ENCODE measurements at regions not wholly inside any gene's neighbourhood (a gene's known extent, or its start where the extent isn't known, plus 50 kb on each side); places are given as distances from the start of the nearest gene placed in this dataset.

GRCh38 chr4:60215906-60216305, 984.2 kb upstream of the ADGRL3 start:
- no peak for DNase-seq

GRCh38 chr4:60216752-60217151, 983.4 kb upstream of the ADGRL3 start:
- no peak for DNase-seq

GRCh38 chr4:60221866-60222265, 978.3 kb upstream of the ADGRL3 start:
- DNase-seq = no peak

GRCh38 chr4:60223208-60223923, 976.8 kb upstream of the ADGRL3 start:
- no peak for DNase-seq

- no peak for DNase-seq
Observed at GRCh38 chr4:60241866-60242265, 958.3 kb upstream of the ADGRL3 start.

GRCh38 chr4:60249784-60250183, 950.3 kb upstream of the ADGRL3 start:
- DNase-seq = no peak

- no peak for DNase-seq
Observed at GRCh38 chr4:60250657-60251056, 949.5 kb upstream of the ADGRL3 start.

GRCh38 chr4:60259781-60260180, 940.3 kb upstream of the ADGRL3 start:
- no peak for DNase-seq

- no peak for DNase-seq
Observed at GRCh38 chr4:60266505-60266904, 933.6 kb upstream of the ADGRL3 start.

GRCh38 chr4:60296386-60296785, 903.7 kb upstream of the ADGRL3 start:
- DNase-seq = no peak

GRCh38 chr4:60313611-60314178, 886.4 kb upstream of the ADGRL3 start:
- no peak for DNase-seq

GRCh38 chr4:60314416-60314815, 885.7 kb upstream of the ADGRL3 start:
- DNase-seq = no peak

GRCh38 chr4:60315586-60315985, 884.5 kb upstream of the ADGRL3 start:
- no peak for DNase-seq

GRCh38 chr4:60326735-60327134, 873.4 kb upstream of the ADGRL3 start:
- DNase-seq = no peak

- DNase-seq = no peak
Observed at GRCh38 chr4:60327651-60328050, 872.5 kb upstream of the ADGRL3 start.

- no peak for DNase-seq
Observed at GRCh38 chr4:60344908-60345307, 855.2 kb upstream of the ADGRL3 start.

- DNase-seq = no peak
Observed at GRCh38 chr4:60345392-60345791, 854.7 kb upstream of the ADGRL3 start.

- DNase-seq = no peak
Observed at GRCh38 chr4:60359746-60360367, 840.3 kb upstream of the ADGRL3 start.

- DNase-seq = no peak
Observed at GRCh38 chr4:60365176-60365575, 835.0 kb upstream of the ADGRL3 start.

GRCh38 chr4:60366661-60367060, 833.5 kb upstream of the ADGRL3 start:
- DNase-seq = no peak

- no peak for DNase-seq
Observed at GRCh38 chr4:60368986-60369385, 831.1 kb upstream of the ADGRL3 start.

- DNase-seq = no peak
Observed at GRCh38 chr4:60378010-60378409, 822.1 kb upstream of the ADGRL3 start.

GRCh38 chr4:60384516-60384915, 815.6 kb upstream of the ADGRL3 start:
- no peak for DNase-seq

- no peak for DNase-seq
Observed at GRCh38 chr4:60389633-60390032, 810.5 kb upstream of the ADGRL3 start.
